ENCODE measurements at regions not wholly inside any gene's neighbourhood (a gene's known extent, or its start where the extent isn't known, plus 50 kb on each side); places are given as distances from the start of the nearest gene placed in this dataset.

- TF ChIP-seq, protein P1, sequence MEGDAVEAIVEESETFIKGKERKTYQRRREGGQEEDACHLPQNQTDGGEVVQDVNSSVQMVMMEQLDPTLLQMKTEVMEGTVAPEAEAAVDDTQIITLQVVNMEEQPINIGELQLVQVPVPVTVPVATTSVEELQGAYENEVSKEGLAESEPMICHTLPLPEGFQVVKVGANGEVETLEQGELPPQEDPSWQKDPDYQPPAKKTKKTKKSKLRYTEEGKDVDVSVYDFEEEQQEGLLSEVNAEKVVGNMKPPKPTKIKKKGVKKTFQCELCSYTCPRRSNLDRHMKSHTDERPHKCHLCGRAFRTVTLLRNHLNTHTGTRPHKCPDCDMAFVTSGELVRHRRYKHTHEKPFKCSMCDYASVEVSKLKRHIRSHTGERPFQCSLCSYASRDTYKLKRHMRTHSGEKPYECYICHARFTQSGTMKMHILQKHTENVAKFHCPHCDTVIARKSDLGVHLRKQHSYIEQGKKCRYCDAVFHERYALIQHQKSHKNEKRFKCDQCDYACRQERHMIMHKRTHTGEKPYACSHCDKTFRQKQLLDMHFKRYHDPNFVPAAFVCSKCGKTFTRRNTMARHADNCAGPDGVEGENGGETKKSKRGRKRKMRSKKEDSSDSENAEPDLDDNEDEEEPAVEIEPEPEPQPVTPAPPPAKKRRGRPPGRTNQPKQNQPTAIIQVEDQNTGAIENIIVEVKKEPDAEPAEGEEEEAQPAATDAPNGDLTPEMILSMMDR (IDR thresholded peaks at IDR 0.05) = no peak
- no peak for TF ChIP-seq POLR2A (IDR thresholded peaks at IDR 0.05)
Measured at GRCh38 chr6:43912598-43913371, 142.8 kb downstream of the VEGFA start.
